ENCODE measurements at regions not wholly inside any gene's neighbourhood (a gene's known extent, or its start where the extent isn't known, plus 50 kb on each side); places are given as distances from the start of the nearest gene placed in this dataset.

DNA sequence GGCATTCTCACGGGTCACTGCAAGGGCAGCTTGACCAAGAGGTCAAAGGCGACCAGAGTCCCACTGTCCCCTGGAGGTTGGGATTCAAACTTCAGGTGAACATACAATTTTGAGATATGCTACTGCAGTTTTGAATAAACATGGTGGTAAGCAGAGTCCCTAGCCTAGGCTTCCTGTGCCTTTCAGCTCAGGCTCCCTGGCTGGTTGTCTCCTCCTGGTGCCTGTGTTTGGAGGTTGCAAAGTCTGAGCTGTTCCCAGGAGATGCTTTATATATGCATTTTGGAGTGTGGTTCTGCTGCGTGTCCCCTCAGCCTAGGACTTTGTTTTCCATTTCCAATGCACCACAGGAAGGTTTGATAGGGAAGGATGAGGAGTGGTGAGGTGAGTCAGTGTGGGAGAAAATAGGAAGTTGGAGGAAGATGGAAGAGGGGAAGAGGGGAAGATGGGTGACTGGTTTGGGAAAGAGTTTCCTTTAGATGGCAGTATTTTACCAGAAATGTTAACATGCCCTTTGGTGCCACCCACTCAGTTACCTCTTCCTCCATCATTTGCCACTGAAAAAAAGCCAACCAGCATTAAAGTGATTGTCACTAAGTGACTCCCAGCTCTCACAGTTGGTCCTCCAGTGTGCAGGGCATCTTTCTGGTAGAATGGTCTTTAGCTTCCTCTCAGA, 211.7 kb upstream of the AGTR2 start:
- TF ChIP-seq, protein P1, sequence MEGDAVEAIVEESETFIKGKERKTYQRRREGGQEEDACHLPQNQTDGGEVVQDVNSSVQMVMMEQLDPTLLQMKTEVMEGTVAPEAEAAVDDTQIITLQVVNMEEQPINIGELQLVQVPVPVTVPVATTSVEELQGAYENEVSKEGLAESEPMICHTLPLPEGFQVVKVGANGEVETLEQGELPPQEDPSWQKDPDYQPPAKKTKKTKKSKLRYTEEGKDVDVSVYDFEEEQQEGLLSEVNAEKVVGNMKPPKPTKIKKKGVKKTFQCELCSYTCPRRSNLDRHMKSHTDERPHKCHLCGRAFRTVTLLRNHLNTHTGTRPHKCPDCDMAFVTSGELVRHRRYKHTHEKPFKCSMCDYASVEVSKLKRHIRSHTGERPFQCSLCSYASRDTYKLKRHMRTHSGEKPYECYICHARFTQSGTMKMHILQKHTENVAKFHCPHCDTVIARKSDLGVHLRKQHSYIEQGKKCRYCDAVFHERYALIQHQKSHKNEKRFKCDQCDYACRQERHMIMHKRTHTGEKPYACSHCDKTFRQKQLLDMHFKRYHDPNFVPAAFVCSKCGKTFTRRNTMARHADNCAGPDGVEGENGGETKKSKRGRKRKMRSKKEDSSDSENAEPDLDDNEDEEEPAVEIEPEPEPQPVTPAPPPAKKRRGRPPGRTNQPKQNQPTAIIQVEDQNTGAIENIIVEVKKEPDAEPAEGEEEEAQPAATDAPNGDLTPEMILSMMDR (optimal IDR thresholded peaks at IDR 0.05 in 1 of 3, IDR thresholded peaks at IDR 0.05 in 1 of 3, conservative IDR thresholded peaks at IDR 0.05 in 1 of 3; ENCODE audit: extremely low read depth in 1 of 3, insufficient read depth in 2 of 3, low read length in 3 of 3), result peak in 2 of 3 experiments; percentile 13 to 43
- no peak for TF ChIP-seq EZH2 (IDR thresholded peaks at IDR 0.05; ENCODE audit: low read length)
- Histone ChIP-seq H3K27ac (ENCODE audit: control insufficient read depth, insufficient read depth, low read length) (no peak overlapping the region), H3K79me2 (ENCODE audit: control insufficient read depth, insufficient read depth, low read length) (peaks cover 24% of the 10 kb centered on the region), H3K4me3 (ENCODE audit: control insufficient read depth in 2 of 3, extremely low read depth in 1 of 3, insufficient read depth in 2 of 3, low read depth in 1 of 3, low read length in 3 of 3) (no peak overlapping the region), H3K4me1 (ENCODE audit: control insufficient read depth, extremely low read depth, insufficient read depth, low read length) (peaks cover 5% of the 10 kb centered on the region), H3K9me1 (ENCODE audit: control insufficient read depth, extremely low read depth, insufficient read depth, low read length) (no peaks in the 10 kb centered on the region), H3K4me2 (ENCODE audit: control insufficient read depth, extremely low read depth, insufficient read depth, low read depth, low read length) (no peak overlapping the region), H3K9me3 (ENCODE audit: control insufficient read depth, low read depth, low read length) (no peaks in the 10 kb centered on the region), H2AFZ (ENCODE audit: control insufficient read depth, low read length) (no peak overlapping the region), H3K9ac (ENCODE audit: control insufficient read depth, extremely low read depth, insufficient read depth, low read length) (no peak overlapping the region), H4K20me1 (ENCODE audit: control insufficient read depth, extremely low read depth, insufficient read depth, low read length) (no peaks in the 10 kb centered on the region), H3K36me3 (ENCODE audit: control insufficient read depth in 2 of 2, extremely low read depth in 1 of 2, insufficient read depth in 2 of 2, low read length in 2 of 2) (no peaks in the 10 kb centered on the region), H3K27me3 (ENCODE audit: control insufficient read depth, extremely low read depth, insufficient read depth, low read length) (peaks cover 4% of the 10 kb centered on the region)
- dilution Hi-C loops (cut with MboI; ENCODE audit: extremely low pct_ligation_motif_present, low sequenced_read_pairs), result no loop called here
- no peak for DNase-seq (ENCODE audit: low read depth, low spot score)
- no peak for FAIRE-seq

DNA sequence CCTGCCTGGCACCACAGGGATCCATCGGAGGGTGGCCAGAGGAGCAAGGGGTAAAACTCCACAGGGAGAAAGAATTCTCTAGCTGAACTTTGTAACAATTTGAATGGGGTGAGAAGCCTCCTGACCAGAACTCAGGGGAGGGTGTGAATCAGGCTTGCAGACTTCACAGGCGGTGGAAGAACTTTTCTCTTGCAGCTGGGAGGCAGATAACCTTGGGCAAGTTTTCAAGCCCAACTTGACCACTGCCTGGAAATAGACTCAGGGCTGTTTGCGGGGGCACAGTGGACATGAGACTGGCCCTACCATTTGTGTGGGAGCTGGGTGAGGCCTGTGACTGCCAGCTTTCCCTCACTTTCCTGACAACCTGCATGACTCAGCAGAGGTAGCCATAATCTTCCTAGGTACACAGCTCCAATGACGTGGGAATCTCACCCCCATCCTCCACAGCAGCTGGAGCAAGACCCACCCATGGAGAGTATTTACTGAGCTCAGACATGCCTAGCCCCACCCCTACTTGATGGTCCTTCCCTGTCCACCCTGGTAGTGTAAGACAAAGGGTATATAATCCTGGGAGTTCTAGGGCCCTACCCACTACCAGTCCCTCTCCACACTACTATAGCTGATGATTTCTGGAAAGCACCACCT, 210.0 kb upstream of the AGTR2 start:
- peak overlapping the region; percentile 2 for H3K27ac ChIP-seq (ENCODE audit: control insufficient read depth, insufficient read depth, low read length)
- dilution Hi-C loops (cut with MboI; ENCODE audit: extremely low pct_ligation_motif_present, low sequenced_read_pairs), result no loop called here
- TF ChIP-seq, protein P1 (optimal IDR thresholded peaks at IDR 0.05 in 1 of 3, IDR thresholded peaks at IDR 0.05 in 1 of 3, conservative IDR thresholded peaks at IDR 0.05 in 1 of 3; ENCODE audit: extremely low read depth in 1 of 3, insufficient read depth in 2 of 3, low read length in 3 of 3), result no peak
- TF ChIP-seq EZH2 (IDR thresholded peaks at IDR 0.05; ENCODE audit: low read length), result no peak
- DNase-seq (ENCODE audit: low read depth, low spot score) (peak; percentile 19), FAIRE-seq (no peak)
- H3K4me3 ChIP-seq (ENCODE audit: control insufficient read depth in 2 of 3, extremely low read depth in 1 of 3, insufficient read depth in 2 of 3, low read depth in 1 of 3, low read length in 3 of 3), result no peak overlapping the region
- no peaks in the 10 kb centered on the region for H3K36me3 ChIP-seq (ENCODE audit: control insufficient read depth in 2 of 2, extremely low read depth in 1 of 2, insufficient read depth in 2 of 2, low read length in 2 of 2)
- no peak overlapping the region for H2AFZ ChIP-seq (ENCODE audit: control insufficient read depth, low read length)
- no peaks in the 10 kb centered on the region for H3K9me1 ChIP-seq (ENCODE audit: control insufficient read depth, extremely low read depth, insufficient read depth, low read length)
- peaks cover 4% of the 10 kb centered on the region for H3K27me3 ChIP-seq (ENCODE audit: control insufficient read depth, extremely low read depth, insufficient read depth, low read length)
- no peaks in the 10 kb centered on the region for H3K9me3 ChIP-seq (ENCODE audit: control insufficient read depth, low read depth, low read length)
- peak overlapping the region; percentile 4 for H3K4me2 ChIP-seq (ENCODE audit: control insufficient read depth, extremely low read depth, insufficient read depth, low read depth, low read length)
- peaks cover 24% of the 10 kb centered on the region for H3K79me2 ChIP-seq (ENCODE audit: control insufficient read depth, insufficient read depth, low read length)
- H4K20me1 ChIP-seq (ENCODE audit: control insufficient read depth, extremely low read depth, insufficient read depth, low read length), result no peaks in the 10 kb centered on the region
- peaks cover 5% of the 10 kb centered on the region for H3K4me1 ChIP-seq (ENCODE audit: control insufficient read depth, extremely low read depth, insufficient read depth, low read length)
- no peak overlapping the region for H3K9ac ChIP-seq (ENCODE audit: control insufficient read depth, extremely low read depth, insufficient read depth, low read length)
